ENCODE measurements at regions not wholly inside any gene's neighbourhood (a gene's known extent, or its start where the extent isn't known, plus 50 kb on each side); places are given as distances from the start of the nearest gene placed in this dataset.

DNA sequence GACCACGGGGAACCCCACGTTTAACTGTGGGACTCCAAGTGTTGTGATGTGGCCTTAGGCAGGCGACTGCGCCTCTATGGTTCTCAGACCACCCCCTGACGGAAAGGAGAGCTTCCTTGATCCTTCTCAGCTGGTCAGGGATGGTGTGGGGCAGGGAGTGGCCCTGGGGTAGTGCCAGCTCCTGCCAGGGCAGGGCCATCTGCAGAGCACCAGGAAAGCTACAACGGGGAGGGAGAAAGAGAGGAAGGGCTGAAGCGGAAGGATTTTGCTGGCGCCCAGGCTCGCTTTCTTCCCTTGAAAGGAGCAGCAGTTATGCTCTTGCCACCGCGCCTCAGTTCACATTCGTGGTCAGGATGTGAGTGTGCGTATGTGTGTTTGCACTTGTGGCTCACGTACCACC, 74.9 kb upstream of the PCBD1 start:
- H3K18ac ChIP-seq (ENCODE audit: low read depth, low read length), result no peak overlapping the region
- no peak overlapping the region for H3K27ac ChIP-seq (ENCODE audit: insufficient read depth, low read length)
- H3K23ac ChIP-seq (ENCODE audit: low read depth, low read length), result no peak overlapping the region
- no peak for ATAC-seq (ENCODE audit: low read depth)
- H2AK9ac ChIP-seq (replicated peaks; ENCODE audit: low read depth, low read length, poor library complexity), result no peak overlapping the region
- H3K56ac ChIP-seq (ENCODE audit: extremely low read depth, insufficient read depth, low read length), result no peak overlapping the region
- peaks cover 21% of the 10 kb centered on the region for H3K27me3 ChIP-seq (ENCODE audit: control insufficient read depth, insufficient read depth, low read length)
- no peaks in the 10 kb centered on the region for H3K79me1 ChIP-seq (ENCODE audit: low read depth in 1 of 2, low read length in 2 of 2)
- no peak overlapping the region for H2BK15ac ChIP-seq (ENCODE audit: low read depth, low read length)
- in situ Hi-C loops (cut with MboI; ENCODE audit: low sequenced_read_pairs), result no loop called here
- no peak overlapping the region for H3K4me3 ChIP-seq (ENCODE audit: insufficient read depth, low read depth, low read length)
- intact Hi-C loops (cut with micrococcal nuclease), result no loop called here
- no peak overlapping the region for H2BK120ac ChIP-seq (ENCODE audit: low read depth, low read length)
- dilution Hi-C loops (cut with HindIII; ENCODE audit: low sequenced_read_pairs, unreplicated experiment), result no loop called here
- TF ChIP-seq MXI1 (IDR thresholded peaks at IDR 0.05; ENCODE audit: borderline replicate concordance, low read depth, low read length) (no peak), CEBPB (IDR thresholded peaks at IDR 0.05; ENCODE audit: low read depth, low read length) (no peak), RCOR1 (IDR thresholded peaks at IDR 0.05; ENCODE audit: insufficient replicate concordance, low read length) (no peak), NFE2L2 (IDR thresholded peaks at IDR 0.05; ENCODE audit: low read depth, low read length) (no peak), RFX5 (IDR thresholded peaks at IDR 0.05; ENCODE audit: low read depth, low read length) (no peak), POLR2A (IDR thresholded peaks at IDR 0.05; ENCODE audit: low read depth, low read length) (no peak), RAD21 (IDR thresholded peaks at IDR 0.05; ENCODE audit: low read length) (no peak), CHD1 (IDR thresholded peaks at IDR 0.05; ENCODE audit: low read depth, low read length) (no peak), BHLHE40 (IDR thresholded peaks at IDR 0.05; ENCODE audit: low read depth, low read length) (no peak), MAFK (IDR thresholded peaks at IDR 0.05; ENCODE audit: low read depth, low read length) (no peak)
- TF ChIP-seq, protein P1, sequence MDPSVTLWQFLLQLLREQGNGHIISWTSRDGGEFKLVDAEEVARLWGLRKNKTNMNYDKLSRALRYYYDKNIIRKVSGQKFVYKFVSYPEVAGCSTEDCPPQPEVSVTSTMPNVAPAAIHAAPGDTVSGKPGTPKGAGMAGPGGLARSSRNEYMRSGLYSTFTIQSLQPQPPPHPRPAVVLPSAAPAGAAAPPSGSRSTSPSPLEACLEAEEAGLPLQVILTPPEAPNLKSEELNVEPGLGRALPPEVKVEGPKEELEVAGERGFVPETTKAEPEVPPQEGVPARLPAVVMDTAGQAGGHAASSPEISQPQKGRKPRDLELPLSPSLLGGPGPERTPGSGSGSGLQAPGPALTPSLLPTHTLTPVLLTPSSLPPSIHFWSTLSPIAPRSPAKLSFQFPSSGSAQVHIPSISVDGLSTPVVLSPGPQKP (IDR thresholded peaks at IDR 0.05; ENCODE audit: borderline replicate concordance, low read depth, low read length), result no peak
- TF ChIP-seq, protein P2, sequence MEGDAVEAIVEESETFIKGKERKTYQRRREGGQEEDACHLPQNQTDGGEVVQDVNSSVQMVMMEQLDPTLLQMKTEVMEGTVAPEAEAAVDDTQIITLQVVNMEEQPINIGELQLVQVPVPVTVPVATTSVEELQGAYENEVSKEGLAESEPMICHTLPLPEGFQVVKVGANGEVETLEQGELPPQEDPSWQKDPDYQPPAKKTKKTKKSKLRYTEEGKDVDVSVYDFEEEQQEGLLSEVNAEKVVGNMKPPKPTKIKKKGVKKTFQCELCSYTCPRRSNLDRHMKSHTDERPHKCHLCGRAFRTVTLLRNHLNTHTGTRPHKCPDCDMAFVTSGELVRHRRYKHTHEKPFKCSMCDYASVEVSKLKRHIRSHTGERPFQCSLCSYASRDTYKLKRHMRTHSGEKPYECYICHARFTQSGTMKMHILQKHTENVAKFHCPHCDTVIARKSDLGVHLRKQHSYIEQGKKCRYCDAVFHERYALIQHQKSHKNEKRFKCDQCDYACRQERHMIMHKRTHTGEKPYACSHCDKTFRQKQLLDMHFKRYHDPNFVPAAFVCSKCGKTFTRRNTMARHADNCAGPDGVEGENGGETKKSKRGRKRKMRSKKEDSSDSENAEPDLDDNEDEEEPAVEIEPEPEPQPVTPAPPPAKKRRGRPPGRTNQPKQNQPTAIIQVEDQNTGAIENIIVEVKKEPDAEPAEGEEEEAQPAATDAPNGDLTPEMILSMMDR (conservative IDR thresholded peaks at IDR 0.05; ENCODE audit: low read depth, low read length), result no peak
- whole genome bisulfite sequencing, 2 experiments (ENCODE audit: extremely low coverage in 2 of 2, insufficient read length in 1 of 2), result 82% methylated on average over 9 of the region's 14 CpGs; no CpG with 5 or more reads in 1 of the 2 experiments
- H4K5ac ChIP-seq (ENCODE audit: low read depth, low read length), result no peak overlapping the region
- H2AFZ ChIP-seq (replicated peaks; ENCODE audit: low read length, poor library complexity), result no peak overlapping the region
- ChIA-PET POLR2A (ENCODE audit: unreplicated experiment) (no interaction called here), CTCF (no interaction called here)
- H3K9me3 ChIP-seq (ENCODE audit: control insufficient read depth, insufficient read depth, low read length), result no peaks in the 10 kb centered on the region
- DNase-seq, result no peak
- H3K9ac ChIP-seq (ENCODE audit: low read depth, low read length), result no peak overlapping the region
- no peaks in the 10 kb centered on the region for H3K36me3 ChIP-seq (ENCODE audit: control insufficient read depth, insufficient read depth, low read length)
- H2BK5ac ChIP-seq (ENCODE audit: low read depth, low read length, poor library complexity, severe bottlenecking), result no peak overlapping the region
- no peaks in the 10 kb centered on the region for H3K9me1 ChIP-seq (ENCODE audit: insufficient read depth, low read length)
- no peak overlapping the region for H2AK5ac ChIP-seq (ENCODE audit: low read depth, low read length)
- no peaks in the 10 kb centered on the region; the same call in 1 of the 2 replicates for H3K4me1 ChIP-seq (ENCODE audit: control insufficient read depth, insufficient read depth, low read length)
- H2BK20ac ChIP-seq (ENCODE audit: low read depth, low read length), result no peak overlapping the region
- H3K4me2 ChIP-seq (ENCODE audit: low read depth, low read length), result no peak overlapping the region
- H3K4ac ChIP-seq (ENCODE audit: low read depth, low read length), result no peak overlapping the region
- no peaks in the 10 kb centered on the region for H4K20me1 ChIP-seq (ENCODE audit: insufficient read depth, low read length)
- no TSS peak for BruUV-seq (replicated peaks)
- H3K14ac ChIP-seq (replicated peaks; ENCODE audit: low read depth, low read length), result no peak overlapping the region
- H4K8ac ChIP-seq (ENCODE audit: low read depth in 2 of 2, low read length in 2 of 2), result no peak overlapping the region
- no peak overlapping the region for H4K91ac ChIP-seq (ENCODE audit: insufficient read depth, low read depth, low read length)

Measured in IMR-90 (cell line).